HEK293 (cell line): ENCODE measurements at regions not wholly inside any gene's neighbourhood (a gene's known extent, or its start where the extent isn't known, plus 50 kb on each side); places are given as distances from the start of the nearest gene placed in this dataset.

ENCODE experiments used
- ATF2 ChIP-seq: fragments of 450-650 bp; formaldehyde crosslinking; IDR thresholded peaks from 2 replicates; pipeline ENCODE4 v1.5.1; 2016; ENCODE audit warnings: missing biosample characterization, missing genetic modification characterization, low read depth
- EGR2 ChIP-seq: fragments of 450-650 bp; formaldehyde crosslinking; IDR thresholded peaks from 2 replicates; pipeline ENCODE4 v1.5.1; 2016; ENCODE audit warnings: low read depth, missing biosample characterization, missing genetic modification characterization
- FEZF1 ChIP-seq: fragments of 450-650 bp; formaldehyde crosslinking; IDR thresholded peaks from 2 replicates; pipeline ENCODE4 v1.5.1; 2016; ENCODE audit warnings: missing biosample characterization, missing genetic modification characterization
- HOXA7 ChIP-seq: sonication (generic); formaldehyde crosslinking; IDR thresholded peaks from 2 replicates; pipeline ENCODE4 v1.8.1; 2022; ENCODE audit warnings: missing genetic modification reagents, borderline replicate concordance
- HOXD13 ChIP-seq: sonication (generic); formaldehyde crosslinking; IDR thresholded peaks from 2 replicates; pipeline ENCODE4 v1.8.0; 2022; ENCODE audit warnings: missing genetic modification reagents, borderline replicate concordance
- KLF17 ChIP-seq: fragments of 450-650 bp; formaldehyde crosslinking; IDR thresholded peaks from 2 replicates; pipeline ENCODE4 v1.5.1; 2016; ENCODE audit warnings: missing biosample characterization, missing genetic modification characterization
- MEIS1 ChIP-seq: sonication (generic); formaldehyde crosslinking; IDR thresholded peaks from 2 replicates; pipeline ENCODE4 v1.8.1; 2022; ENCODE audit warnings: missing genetic modification reagents, mild to moderate bottlenecking, borderline replicate concordance
- OVOL3 ChIP-seq: fragments of 450-650 bp; formaldehyde crosslinking; IDR thresholded peaks from 2 replicates; pipeline ENCODE4 v1.5.1; 2016; ENCODE audit warnings: missing biosample characterization, missing genetic modification characterization
- TCF7L2 ChIP-seq: IDR thresholded peaks from 2 replicates; pipeline ENCODE4 v1.6.1; 2011; ENCODE audit warnings: low read depth, mild to moderate bottlenecking, inconsistent platforms, low read length, moderate library complexity, borderline replicate concordance
- ZBTB26 ChIP-seq: fragments of 450-650 bp; formaldehyde crosslinking; optimal IDR thresholded peaks from 2 replicates; pipeline ENCODE3; 2016; ENCODE audit warnings: missing biosample characterization, mild to moderate bottlenecking, missing genetic modification characterization
- ZBTB8A ChIP-seq: fragments of 450-650 bp; formaldehyde crosslinking; IDR thresholded peaks from 2 replicates; pipeline ENCODE4 v1.5.1; 2016; ENCODE audit warnings: missing biosample characterization, missing genetic modification characterization
- ZNF114 ChIP-seq: fragments of 450-650 bp; formaldehyde crosslinking; IDR thresholded peaks from 2 replicates; pipeline ENCODE4 v1.5.0; 2017; ENCODE audit warnings: missing biosample characterization, missing genetic modification characterization
- ZNF140 ChIP-seq: fragments of 450-650 bp; formaldehyde crosslinking; IDR thresholded peaks from 2 replicates; pipeline ENCODE4 v1.5.1; 2016; ENCODE audit warnings: missing biosample characterization, missing genetic modification characterization
- ZNF202 ChIP-seq: fragments of 450-650 bp; formaldehyde crosslinking; IDR thresholded peaks from 2 replicates; pipeline ENCODE4 v1.5.1; 2016; ENCODE audit warnings: missing biosample characterization, missing genetic modification characterization, borderline replicate concordance
- ZNF394 ChIP-seq: fragments of 450-650 bp; formaldehyde crosslinking; IDR thresholded peaks from 2 replicates; pipeline ENCODE4 v1.5.1; 2016; ENCODE audit warnings: missing biosample characterization, missing genetic modification characterization, mild to moderate bottlenecking, moderate library complexity, borderline replicate concordance
- ZNF48 ChIP-seq: fragments of 450-650 bp; formaldehyde crosslinking; IDR thresholded peaks from 2 replicates; pipeline ENCODE4 v1.5.1; 2016; ENCODE audit warnings: missing biosample characterization, missing genetic modification characterization
- ZNF510 ChIP-seq: fragments of 450-650 bp; formaldehyde crosslinking; IDR thresholded peaks from 2 replicates; pipeline ENCODE4 v1.5.1; 2018; ENCODE audit warnings: mild to moderate bottlenecking, missing genetic modification characterization, missing biosample characterization; ENCODE audit not compliant: insufficient replicate concordance
- ZNF518A ChIP-seq: fragments of 450-650 bp; formaldehyde crosslinking; conservative IDR thresholded peaks from 2 replicates; pipeline ENCODE4 v1.5.1; 2016; ENCODE audit warnings: low read depth, missing biosample characterization, missing genetic modification characterization
- ZNF521 ChIP-seq: fragments of 450-650 bp; formaldehyde crosslinking; IDR thresholded peaks from 2 replicates; pipeline ENCODE4 v1.5.1; 2017; ENCODE audit warnings: missing biosample characterization, mild to moderate bottlenecking, missing genetic modification characterization
- ZNF580 ChIP-seq: fragments of 450-650 bp; formaldehyde crosslinking; IDR thresholded peaks from 2 replicates; pipeline ENCODE4 v1.5.1; 2016; ENCODE audit warnings: missing biosample characterization, missing genetic modification characterization
- ZNF623 ChIP-seq: fragments of 450-650 bp; formaldehyde crosslinking; IDR thresholded peaks from 2 replicates; pipeline ENCODE4 v1.5.1; 2016; ENCODE audit warnings: missing biosample characterization, missing genetic modification characterization
- ZNF629 ChIP-seq: fragments of 450-650 bp; formaldehyde crosslinking; IDR thresholded peaks from 2 replicates; pipeline ENCODE4 v1.5.1; 2017; ENCODE audit warnings: missing biosample characterization, missing genetic modification characterization
- ZNF658 ChIP-seq: fragments of 450-650 bp; formaldehyde crosslinking; IDR thresholded peaks from 2 replicates; pipeline ENCODE4; 2016; ENCODE audit warnings: missing biosample characterization, missing genetic modification characterization
- ZNF670 ChIP-seq: fragments of 450-650 bp; formaldehyde crosslinking; IDR thresholded peaks from 2 replicates; pipeline ENCODE4 v1.5.1; 2016; ENCODE audit warnings: missing biosample characterization, missing genetic modification characterization, low read depth
- ZNF843 ChIP-seq: fragments of 450-650 bp; formaldehyde crosslinking; IDR thresholded peaks from 2 replicates; pipeline ENCODE4 v1.5.1; 2016; ENCODE audit warnings: missing biosample characterization, missing genetic modification characterization
- TF ChIP-seq, protein P1 (sequence below): fragments of 450-650 bp; formaldehyde crosslinking; IDR thresholded peaks from 2 replicates; pipeline ENCODE4 v1.5.1; 2016; ENCODE audit warnings: missing biosample characterization, missing genetic modification characterization
- TF ChIP-seq, protein P2 (sequence below): fragments of 450-650 bp; formaldehyde crosslinking; IDR thresholded peaks from 2 replicates; pipeline ENCODE4 v1.5.1; 2017; ENCODE audit warnings: missing biosample characterization, missing genetic modification characterization

DNA sequence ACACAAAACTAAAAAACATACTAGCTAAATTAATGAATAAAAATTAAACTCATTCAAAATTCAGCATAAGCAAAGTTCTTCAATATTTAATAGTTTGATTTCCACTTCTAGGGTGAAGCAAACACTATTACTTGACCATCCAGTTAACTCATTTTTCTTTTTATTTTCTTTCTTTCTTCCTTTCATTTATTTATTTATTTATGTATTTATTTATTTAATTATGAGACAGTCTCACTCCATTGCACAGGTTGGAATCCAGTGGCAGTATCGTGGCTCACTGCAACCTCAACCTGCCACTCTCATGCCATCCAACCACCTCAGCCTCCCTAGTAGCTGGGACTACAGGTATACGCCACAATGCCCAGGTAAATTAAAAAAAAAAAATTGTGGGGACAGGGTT, 2069.5 kb downstream of the NCAM2 start (continued):
- TF ChIP-seq ZNF518A (tag by site-specific recombination) (peak; percentile 51; the same call in 1 of the 2 replicates), ZNF670 (no peak), ZNF629 (tag by site-specific recombination) (no peak), HOXD13 (CRISPR knock-in tag) (no peak), ZNF140 (peak; percentile 64; the same call in 1 of the 2 replicates), KLF17 (tag by site-specific recombination) (no peak), ZNF521 (tag by site-specific recombination) (no peak), TCF7L2 (no peak), ZNF623 (tag by site-specific recombination) (no peak), ZNF202 (peak; percentile 59; the same call in 1 of the 2 replicates), OVOL3 (tag by site-specific recombination) (no peak), ZBTB26 (tag by site-specific recombination) (no peak), ZNF580 (no peak), ZNF394 (peak; percentile 53; the same call in 1 of the 2 replicates), ZNF510 (tag by site-specific recombination) (no peak), ATF2 (no peak), HOXA7 (CRISPR knock-in tag) (no peak), MEIS1 (no peak), EGR2 (no peak), ZNF658 (no peak), ZNF843 (tag by site-specific recombination) (no peak), ZBTB8A (0 out of 2 replicates have a peak, but pooled peaks have one; percentile 27), ZNF48 (no peak), FEZF1 (tag by site-specific recombination) (no peak), ZNF114 (tag by site-specific recombination) (no peak)
- TF ChIP-seq, protein P1, sequence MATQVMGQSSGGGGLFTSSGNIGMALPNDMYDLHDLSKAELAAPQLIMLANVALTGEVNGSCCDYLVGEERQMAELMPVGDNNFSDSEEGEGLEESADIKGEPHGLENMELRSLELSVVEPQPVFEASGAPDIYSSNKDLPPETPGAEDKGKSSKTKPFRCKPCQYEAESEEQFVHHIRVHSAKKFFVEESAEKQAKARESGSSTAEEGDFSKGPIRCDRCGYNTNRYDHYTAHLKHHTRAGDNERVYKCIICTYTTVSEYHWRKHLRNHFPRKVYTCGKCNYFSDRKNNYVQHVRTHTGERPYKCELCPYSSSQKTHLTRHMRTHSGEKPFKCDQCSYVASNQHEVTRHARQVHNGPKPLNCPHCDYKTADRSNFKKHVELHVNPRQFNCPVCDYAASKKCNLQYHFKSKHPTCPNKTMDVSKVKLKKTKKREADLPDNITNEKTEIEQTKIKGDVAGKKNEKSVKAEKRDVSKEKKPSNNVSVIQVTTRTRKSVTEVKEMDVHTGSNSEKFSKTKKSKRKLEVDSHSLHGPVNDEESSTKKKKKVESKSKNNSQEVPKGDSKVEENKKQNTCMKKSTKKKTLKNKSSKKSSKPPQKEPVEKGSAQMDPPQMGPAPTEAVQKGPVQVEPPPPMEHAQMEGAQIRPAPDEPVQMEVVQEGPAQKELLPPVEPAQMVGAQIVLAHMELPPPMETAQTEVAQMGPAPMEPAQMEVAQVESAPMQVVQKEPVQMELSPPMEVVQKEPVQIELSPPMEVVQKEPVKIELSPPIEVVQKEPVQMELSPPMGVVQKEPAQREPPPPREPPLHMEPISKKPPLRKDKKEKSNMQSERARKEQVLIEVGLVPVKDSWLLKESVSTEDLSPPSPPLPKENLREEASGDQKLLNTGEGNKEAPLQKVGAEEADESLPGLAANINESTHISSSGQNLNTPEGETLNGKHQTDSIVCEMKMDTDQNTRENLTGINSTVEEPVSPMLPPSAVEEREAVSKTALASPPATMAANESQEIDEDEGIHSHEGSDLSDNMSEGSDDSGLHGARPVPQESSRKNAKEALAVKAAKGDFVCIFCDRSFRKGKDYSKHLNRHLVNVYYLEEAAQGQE, result 0 out of 2 replicates have a peak, but pooled peaks have one; percentile 25
- TF ChIP-seq, protein P2, sequence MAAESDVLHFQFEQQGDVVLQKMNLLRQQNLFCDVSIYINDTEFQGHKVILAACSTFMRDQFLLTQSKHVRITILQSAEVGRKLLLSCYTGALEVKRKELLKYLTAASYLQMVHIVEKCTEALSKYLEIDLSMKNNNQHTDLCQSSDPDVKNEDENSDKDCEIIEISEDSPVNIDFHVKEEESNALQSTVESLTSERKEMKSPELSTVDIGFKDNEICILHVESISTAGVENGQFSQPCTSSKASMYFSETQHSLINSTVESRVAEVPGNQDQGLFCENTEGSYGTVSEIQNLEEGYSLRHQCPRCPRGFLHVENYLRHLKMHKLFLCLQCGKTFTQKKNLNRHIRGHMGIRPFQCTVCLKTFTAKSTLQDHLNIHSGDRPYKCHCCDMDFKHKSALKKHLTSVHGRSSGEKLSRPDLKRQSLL (tag by site-specific recombination), result no peak
